SKM-1 treated with dmso at 0.1 percent for 144 hours (cell line): ENCODE measurements at regions not wholly inside any gene's neighbourhood (a gene's known extent, or its start where the extent isn't known, plus 50 kb on each side); places are given as distances from the start of the nearest gene placed in this dataset.

Experiments used
- DNase-seq: peaks from one replicate; lab custom pipeline; 2025; ENCODE audit not compliant: unreplicated experiment; lab: John Stamatoyannopoulos, UW

DNA sequence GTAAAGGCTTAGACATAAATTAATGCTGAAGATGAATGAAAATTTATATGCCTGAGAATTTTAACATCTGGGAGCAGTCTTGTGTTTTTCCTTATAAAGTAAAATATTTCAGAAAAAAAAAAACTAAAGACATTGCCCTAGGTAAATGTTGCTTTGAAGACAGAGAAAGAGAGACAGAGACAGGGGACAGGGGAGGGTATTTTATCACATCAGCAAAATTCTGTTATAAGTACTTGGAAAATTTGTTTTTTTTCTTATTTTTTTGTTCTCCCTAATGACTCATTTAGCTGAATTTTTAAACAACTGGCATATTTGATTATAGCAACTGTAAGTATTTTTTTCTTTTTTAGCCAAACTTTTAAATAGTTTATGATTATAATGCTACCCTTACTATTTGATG, 1540.6 kb upstream of the GBE1 start:
- no peak for DNase-seq

DNA sequence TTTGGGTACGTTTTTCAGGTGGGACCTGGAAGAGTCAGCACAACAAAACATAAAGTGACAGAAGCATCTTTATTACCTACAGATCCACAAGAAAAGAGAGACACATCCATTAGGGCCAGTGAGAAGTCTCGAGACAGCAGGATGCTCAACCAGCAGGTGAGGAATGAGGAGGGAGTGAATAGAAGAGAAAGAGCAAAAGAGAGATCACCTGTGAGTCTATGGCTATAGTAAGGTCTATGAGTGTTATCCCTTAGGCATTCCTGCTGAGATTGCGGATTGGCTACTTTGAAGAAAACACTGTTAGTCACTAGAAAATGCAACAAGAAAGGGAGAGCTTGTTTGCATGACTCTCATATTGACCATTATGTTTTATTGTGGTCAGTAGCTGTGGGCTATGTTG, 1556.2 kb upstream of the GBE1 start:
- DNase-seq: no peak

DNA sequence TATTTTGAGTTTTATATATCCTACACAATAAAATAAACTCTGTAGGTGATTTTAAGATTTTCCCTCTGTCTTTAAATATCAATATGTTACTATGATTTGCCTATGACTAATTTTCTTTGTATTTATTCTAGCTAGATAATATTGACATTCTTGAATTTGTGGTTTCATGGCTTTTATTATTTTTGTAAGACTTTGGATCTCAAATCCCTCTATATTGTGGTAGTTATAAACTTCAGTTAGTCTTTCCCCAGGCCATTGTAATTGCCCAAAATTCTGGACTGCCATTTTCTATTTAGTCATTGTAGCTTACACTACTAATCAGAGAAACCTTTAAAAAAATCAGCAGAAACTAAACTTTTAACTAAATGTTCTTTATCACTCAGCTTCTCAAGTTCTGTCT, 1559.3 kb upstream of the GBE1 start:
- no peak for DNase-seq

DNA sequence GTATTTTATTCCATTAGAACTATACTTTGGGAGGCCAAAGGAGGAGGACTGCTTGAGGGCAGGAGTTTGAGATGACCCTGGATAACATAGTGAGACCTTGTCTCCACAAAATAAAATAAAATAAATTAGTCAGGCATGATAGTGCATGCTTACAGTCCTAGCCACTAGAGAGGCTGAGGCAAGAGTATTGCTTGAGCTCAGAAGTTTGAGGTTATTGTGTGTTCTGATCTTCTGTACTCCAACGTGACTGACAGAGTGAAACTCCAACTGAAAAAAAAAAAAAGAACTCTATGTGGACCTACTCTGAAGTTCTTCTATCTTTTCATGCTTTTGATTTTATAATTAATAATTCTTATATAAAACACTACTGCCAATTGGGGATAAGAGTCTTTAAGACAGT, 1560.0 kb upstream of the GBE1 start:
- no peak for DNase-seq

DNA sequence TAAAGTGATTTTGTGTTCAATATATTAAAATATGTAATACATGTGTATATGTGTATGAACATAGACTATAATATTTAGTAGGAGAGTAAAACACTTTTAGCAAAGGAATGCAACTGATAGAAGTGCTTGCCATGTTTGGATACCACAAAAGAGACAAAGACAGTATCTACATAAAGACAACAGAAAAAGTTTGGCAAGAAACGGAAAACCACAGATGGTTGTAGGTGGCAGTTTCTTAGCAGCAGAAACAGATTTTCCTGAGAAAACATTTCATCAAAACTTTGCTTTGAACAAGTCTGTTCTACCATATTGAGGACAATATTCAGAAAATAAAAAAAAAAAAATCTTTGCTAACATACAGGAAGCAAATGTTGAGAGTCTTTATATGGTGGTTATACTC, 1560.4 kb upstream of the GBE1 start:
- DNase-seq: no peak

DNA sequence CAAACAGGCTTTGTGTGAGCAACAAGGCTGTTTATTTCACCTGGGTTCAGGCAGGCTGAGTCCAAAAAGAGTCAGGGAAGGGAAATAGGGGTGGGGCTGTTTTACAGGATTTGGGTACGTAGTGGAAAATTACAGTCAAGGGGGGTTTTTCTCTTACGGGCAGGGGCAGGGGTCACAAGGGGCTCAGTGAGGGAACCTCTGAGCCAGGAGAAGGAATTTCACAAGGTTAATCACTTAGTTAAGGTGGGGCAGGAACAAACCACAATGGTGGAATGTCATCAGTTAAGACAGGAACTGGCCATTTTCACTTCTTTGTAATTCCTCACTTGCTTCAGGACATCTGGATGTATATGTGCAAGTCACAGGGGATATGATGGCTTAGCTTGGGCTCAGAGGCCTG, 1592.8 kb upstream of the GBE1 start:
- no peak for DNase-seq

DNA sequence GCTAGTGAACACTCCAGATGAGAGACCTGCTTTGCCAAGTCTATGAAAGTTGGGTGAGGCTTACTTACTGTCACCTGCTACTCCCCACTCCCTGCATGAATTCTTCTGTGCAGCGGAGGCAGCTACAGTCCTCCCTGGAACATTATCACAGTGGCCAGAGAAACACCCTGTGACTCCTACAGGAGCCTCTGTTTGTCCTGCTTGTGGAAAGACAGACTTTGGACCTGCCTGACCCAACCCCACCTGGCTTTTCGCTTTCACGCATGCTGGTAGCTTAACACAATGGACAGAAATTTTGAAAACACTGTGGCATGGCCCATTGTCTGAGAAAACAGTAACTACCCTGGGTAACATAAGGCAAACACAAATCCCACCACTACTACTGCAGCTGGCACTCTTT, 1565.5 kb upstream of the CADM2 start:
- no peak for DNase-seq

DNA sequence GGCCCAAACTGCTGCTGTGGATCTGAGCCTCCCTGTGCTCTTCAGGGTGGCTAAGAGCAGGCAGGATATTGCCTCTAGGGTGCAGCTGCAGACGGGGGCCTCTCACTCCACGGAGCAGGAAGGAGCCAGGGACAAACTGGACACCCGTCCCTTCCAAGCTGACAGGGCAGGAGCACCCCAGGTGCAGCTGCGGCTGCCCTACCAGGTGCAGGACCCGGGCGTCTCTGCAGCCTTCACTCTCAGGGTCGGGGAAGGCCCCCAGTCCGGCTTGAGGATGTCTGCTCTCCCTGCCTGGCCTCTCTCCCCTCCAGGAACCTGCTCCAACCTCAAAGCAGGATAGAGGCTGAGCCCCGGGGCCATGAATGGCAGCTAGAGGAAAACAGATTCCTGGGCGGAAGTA, 1554.9 kb upstream of the CADM2 start:
- no peak for DNase-seq

DNA sequence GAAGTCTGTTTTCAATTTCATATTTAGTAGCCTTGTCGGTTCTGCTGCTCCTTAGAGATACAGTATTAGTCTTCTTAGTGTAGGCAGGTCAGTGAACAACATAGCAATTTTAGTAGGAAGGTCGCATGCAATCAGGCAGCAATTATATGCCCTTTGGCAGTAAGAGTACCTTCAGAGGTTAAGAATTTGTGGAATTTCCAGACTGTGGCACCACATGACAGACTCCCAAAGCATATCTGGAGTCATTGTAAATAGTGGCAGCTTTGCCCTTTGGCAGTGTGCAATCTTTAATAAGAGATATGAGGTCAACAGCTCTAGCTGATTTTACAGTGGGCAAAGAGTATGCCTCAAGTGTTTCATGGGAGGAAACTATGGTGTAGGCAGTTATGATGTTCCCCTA, 1532.5 kb upstream of the CADM2 start:
- DNase-seq: no peak

DNA sequence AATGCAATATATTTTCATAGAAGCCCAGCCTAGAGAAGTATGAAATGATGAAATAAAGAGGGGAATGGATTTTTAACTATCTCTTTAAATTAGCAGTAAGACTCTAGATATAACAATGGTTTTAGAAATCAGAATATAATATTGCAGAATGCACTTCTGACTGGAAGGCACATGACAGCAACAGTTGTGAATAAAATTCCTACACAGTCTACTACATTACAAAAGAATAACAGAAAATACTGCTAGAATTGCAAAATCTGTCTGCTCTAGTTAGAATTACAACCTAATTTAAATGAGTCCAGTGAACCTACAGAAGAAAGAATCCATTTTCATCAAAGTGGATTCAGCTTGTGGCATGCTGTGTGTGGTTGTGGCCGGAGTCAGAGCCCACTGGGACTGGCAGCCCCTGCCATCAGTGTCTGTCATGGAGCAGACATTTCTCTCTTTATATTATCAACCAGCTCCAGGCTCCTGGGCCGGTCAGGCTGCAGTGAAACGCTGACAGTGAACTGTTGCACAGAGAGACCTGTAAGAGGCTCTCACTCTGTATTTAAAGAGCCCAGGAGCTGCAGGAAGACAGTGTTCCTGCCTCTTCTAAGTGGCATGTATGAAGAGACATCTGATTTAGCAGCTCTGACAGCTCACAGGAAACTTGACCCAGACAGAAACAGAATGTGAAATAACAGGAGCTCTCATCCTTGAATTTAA, 1523.8 kb upstream of the CADM2 start:
- DNase-seq: no peak

DNA sequence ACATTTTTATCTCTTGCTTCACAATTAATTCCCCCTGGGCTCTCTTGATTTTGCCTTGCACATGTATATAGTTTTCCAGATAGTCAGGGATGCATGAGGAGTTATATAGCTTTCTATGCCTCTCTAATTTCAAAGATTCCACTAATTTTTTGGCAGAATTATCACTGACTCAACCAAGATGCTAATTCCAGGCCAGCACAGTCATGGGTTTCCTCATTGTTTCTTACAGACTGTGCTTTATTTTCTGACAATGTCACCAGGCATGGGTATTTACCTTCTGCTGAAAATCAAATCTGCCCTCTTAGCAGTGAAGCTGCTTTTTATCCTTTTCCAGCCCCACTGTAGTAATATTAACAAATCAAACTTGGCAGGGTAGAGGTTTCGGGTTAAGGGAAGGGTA, 1520.6 kb upstream of the CADM2 start:
- DNase-seq: no peak

DNA sequence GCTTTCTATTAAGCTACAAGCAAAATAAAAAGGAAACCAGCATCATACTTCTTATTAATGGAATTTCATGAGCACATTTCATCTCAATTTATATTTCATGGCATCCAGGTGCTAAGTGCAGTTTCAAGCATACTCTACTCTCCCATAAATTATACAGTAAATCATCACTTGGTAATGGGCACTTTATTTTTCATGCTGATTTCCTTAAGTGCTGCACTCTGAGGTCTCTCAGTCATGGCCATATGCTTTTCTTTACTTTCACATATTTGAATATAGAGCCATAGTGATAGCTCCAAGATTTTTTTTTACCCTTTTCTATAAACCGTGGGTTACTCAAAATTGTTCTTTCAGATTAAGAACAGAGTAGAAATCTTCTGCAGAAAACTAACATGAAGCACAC, 1505.7 kb upstream of the CADM2 start:
- no peak for DNase-seq

DNA sequence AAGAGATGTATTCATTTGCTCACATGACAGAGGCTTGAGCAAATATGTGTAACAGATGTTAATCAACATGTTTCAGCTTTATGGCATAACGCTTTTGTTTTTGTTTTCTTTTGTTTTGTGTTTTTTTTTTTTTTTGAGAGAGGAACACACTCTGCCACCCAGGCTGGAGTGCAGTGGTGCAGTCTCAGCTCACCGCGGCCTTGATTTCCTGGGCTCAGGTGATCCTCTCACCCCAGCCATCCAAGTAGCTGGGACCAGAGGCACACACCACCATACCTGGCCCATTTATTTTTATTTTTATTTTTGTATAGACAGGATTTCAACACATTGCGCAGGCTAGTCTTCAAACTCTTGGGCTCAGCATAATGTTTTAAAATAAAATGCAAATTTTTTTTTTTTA, 1504.4 kb upstream of the CADM2 start:
- no peak for DNase-seq

DNA sequence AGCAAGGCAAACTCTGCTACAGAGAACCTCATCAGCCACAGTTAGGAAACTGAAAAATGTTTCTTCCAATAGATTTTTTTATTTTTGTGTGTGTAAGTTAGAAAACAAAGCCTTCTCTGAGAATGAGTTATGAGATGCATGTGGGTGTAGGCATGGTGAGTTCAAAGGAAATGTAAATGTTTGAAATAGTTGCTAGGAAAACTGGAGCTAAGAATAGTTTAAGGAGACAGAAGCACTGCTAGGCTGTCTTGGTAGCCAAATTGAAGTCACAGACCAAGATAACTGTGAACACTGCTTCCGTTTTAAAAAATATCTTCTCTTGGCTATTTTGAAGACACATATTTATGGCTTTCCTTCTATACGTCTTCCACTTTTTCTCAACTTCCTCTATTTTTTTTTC, 1501.2 kb upstream of the CADM2 start:
- DNase-seq: no peak

DNA sequence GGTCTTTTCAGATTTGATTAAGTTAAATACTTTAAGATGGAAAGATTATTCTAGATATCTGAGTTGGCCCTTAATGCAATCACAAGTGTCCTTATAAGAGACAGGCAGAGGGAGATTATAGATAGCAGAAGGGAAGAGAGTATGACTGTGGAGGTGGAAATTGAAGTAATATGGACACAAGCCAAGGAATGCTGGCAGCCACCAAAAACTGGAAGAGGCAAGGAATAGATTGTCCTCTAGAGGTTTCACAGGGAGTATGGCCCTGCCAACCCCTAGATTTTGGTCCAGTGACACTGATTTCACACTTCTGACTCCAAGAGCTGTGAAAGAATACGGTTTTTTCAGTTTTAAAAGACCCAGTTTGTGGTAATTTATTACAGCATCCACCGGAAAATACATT, 1498.7 kb upstream of the CADM2 start:
- no peak for DNase-seq

DNA sequence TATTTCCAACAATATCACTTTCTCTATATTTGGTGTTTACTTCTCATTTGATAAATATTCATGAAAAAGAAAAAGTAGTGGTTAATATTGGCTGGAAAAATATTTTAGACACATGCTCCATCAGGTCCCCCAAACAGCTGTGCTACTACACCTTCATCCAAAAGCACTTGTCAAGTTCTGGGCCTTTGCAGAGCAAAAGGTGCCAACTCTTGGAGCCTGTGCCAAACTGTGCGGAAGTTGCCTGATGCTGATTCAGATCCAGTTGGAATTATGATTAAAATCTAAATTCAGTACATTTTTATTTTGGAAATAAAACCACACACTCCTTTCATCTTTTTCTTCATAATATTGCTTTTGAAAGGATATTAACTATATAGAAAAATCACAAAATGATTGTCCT, 1497.4 kb upstream of the CADM2 start:
- DNase-seq: no peak

DNA sequence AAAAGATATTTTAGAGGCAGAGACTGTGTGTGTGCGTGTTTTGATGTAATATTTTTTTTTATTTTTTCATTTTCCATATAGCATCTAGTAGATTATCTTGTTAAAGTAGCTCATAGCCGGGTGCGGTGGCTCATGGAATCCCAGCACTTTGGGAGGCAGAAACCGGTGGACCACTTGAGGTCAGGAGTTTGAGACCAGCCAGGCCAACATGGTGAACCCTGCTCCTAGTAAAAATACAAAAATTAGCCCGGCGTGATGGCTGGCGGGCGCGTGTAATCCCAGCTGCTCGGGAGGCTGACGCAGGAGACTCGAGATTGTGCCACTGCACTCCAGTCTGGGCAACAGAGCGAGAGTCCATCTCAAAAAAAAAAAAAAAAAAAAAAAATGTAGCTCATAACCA, 1481.2 kb upstream of the CADM2 start:
- no peak for DNase-seq

DNA sequence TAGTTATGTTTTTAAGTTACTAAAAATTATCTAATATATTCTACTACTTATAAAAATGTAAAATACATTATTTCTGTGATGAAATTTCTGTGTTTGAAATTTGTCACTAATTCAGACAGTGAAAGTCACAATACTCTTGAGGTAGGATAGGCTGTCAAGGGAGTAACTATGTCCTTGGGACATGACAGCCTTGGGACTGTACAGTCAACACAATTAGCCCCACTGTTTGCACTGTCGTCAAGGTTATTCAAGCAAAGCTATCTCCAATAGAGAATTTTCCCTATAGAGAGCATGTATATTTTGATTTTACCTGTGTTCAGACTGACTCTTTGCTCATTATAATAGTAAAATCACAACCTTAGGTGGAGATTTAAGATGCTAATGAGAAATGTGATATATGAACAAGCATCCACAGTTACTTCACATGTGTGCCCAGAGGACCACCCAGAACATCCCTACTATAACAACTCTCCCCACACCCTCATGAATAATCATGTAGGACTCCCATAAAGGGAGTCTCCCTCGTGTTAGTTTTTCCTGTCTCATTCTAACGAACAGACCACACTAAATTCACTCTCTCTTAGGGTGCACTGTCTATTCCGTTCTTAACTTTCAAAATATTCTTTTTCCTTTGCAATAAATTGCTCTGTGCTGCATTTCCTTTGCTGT, 1476.3 kb upstream of the CADM2 start:
- DNase-seq: no peak

DNA sequence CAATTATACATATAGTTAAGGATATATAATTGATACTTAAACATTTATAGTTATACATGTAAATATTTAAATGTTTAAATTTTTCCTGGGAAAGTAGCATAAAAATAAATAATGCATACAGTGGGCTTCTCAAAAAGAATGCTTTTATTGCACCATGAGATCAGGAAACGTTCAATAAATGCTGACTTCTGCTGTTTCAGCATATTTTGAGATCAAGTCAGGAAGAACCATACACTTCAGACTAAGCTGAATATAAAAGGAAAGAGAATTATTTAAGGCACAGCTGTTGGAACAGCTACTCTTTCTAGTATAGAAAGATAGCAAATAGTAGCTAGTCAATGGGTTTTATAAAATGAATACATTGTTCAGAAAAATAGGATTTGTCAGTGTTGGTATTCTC, 1462.3 kb upstream of the CADM2 start:
- no peak for DNase-seq

DNA sequence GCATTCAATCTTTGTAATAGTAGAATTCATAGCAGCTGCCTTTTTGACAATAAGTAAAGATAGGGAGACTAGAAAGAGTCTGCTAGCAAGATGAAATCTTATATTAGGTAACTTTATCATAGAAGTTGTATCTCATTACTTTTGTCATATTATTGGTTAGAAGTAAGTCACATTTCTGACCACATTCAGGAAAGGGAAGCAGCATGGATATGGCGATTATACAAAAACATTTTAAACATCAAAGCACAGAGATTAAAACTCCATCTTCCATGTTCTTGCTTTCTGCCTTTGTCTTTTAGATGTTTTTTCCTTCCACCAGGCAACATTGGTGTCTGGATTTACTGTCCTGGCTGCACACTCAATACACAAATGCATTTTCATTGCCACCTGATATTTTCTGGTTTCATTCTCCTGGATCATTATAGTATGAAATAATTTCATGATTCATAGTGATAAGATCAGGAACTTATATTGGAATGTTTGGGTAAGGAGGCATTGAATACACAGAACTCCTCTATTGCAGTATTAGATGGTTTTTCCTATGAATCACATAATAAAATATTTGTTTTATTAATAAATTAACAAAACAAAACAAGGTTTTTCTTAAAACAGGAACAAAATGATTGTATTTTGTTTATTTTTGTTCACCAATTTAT, 1460.3 kb upstream of the CADM2 start:
- DNase-seq: no peak

DNA sequence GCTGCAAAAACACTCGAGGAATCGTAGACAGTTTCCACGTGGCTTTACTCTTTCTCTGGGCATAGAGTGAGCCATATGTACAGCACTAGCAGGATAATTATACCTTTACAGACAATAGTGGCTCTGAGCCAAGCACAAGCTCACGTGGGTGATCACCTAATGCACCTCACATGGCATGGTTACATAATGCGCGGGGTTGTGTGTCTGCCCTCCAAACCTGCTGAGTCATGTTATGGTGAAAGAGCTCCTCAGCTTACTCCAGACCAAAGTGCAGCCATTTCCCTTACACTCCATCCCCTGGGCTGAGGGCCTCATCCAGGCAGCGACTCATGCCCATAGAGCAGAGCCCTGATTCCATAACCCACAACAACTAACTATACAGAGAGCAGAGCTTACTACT, 1458.4 kb upstream of the CADM2 start:
- no peak for DNase-seq

DNA sequence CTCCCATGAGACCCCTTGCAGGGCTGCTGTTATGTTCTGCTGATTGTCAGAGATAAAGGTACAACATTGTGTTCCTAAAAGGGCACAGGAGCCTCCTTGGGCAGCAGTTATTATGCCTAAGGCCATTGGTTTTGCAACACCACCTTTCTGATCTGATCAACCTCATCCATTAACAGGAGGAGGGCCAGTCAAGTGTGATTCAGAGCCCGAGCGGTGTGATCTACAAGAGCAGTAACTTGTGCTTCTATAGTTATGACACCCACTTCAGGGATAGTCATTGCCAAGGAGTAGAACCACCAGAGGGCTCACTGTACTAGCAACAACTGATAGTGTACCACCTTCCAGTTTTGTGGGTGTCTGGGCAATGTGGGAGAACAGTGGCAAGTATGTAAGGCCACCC, 1457.9 kb upstream of the CADM2 start:
- no peak for DNase-seq

DNA sequence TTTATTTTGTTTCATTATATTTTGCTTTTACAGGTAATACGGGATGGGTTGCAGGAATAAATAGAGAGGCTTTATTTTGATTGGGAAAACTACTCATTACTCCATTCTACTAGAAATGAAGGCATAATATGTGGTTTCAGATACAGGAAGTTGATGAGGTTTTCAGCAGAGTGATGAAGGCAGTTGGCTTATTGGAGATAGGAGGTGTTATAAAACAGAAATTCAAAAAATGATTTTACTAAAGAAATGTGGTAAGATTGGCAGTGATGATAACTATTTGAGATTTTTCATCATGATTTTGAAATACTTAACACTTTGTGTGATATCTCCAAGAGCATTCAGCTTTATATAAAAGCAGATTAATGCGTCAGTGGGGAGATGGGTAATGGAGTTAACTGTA, 1445.7 kb upstream of the CADM2 start:
- no peak for DNase-seq
